OCI-LY7 (cell line): ENCODE measurements at regions not wholly inside any gene's neighbourhood (a gene's known extent, or its start where the extent isn't known, plus 50 kb on each side); places are given as distances from the start of the nearest gene placed in this dataset.

ENCODE experiments used
- BruUV-seq: library from RNA; stranded (reverse); fragments of 400-500 nt; replicated peaks from 2 replicates; lab custom pipeline; 2021; lab: Mats Ljungman, UMichigan
- CTCF ChIA-PET: fragments of 300-600 bp; sonication (Branson Sonifier 250); formaldehyde crosslinking; loops from one replicate; lab custom pipeline; 2022; ENCODE audit warnings: antibody characterized with exemption; ENCODE audit not compliant: unreplicated experiment; lab: Charles Lee
- POLR2A ChIA-PET: fragments of 300-600 bp; sonication (Branson Sonifier 250); formaldehyde crosslinking; loops from one replicate; lab custom pipeline; 2022; ENCODE audit warnings: antibody characterized with exemption; lab: Charles Lee
- DNase-seq: peaks from one replicate; pipeline ENCODE4 v3.0.0-alpha.2; 2015; ENCODE audit warnings: low spot score
- H2AFZ ChIP-seq: fragments of 200-600 bp; sonication (generic), shearing (Covaris generic); 2 replicates; pipeline ENCODE4 v1.6.1; 2014; ENCODE audit warnings: mild to moderate bottlenecking, antibody characterized with exemption, low read length, moderate library complexity
- H3K27ac ChIP-seq: fragments of 200-600 bp; sonication (generic); 2 replicates; pipeline ENCODE4 v1.5.1; 2014; ENCODE audit warnings: mixed run types, low read depth, mild to moderate bottlenecking, moderate library complexity, low read length, inconsistent platforms; ENCODE audit not compliant: poor library complexity, severe bottlenecking
- H3K36me3 ChIP-seq: fragments of 200-600 bp; sonication (generic); 2 replicates; pipeline ENCODE4 v1.6.1; 2014; ENCODE audit warnings: mild to moderate bottlenecking, antibody characterized with exemption, low read length, moderate library complexity, mixed read lengths; ENCODE audit not compliant: insufficient read depth
- H3K4me1 ChIP-seq: fragments of 200-600 bp; sonication (generic); 2 replicates; pipeline ENCODE4 v1.5.1; 2014; ENCODE audit warnings: mild to moderate bottlenecking, low read length; ENCODE audit not compliant: insufficient read depth, poor library complexity, severe bottlenecking
- H3K4me2 ChIP-seq: fragments of 200-600 bp; sonication (generic); 2 replicates; pipeline ENCODE4 v1.6.1; 2014; ENCODE audit warnings: mild to moderate bottlenecking, low read length
- H3K4me3 ChIP-seq: fragments of 200-600 bp; sonication (generic); 2 replicates; pipeline ENCODE4 v1.5.1; 2014; ENCODE audit warnings: mild to moderate bottlenecking, low read depth, low read length; ENCODE audit not compliant: poor library complexity, severe bottlenecking
- H3K79me2 ChIP-seq: fragments of 200-600 bp; sonication (generic); 2 replicates; pipeline ENCODE4 v1.6.1; 2016; ENCODE audit warnings: low read depth, mild to moderate bottlenecking, low read length, moderate library complexity, mixed read lengths; ENCODE audit not compliant: insufficient read depth
- H3K9me2 ChIP-seq: fragments of 200-600 bp; sonication (generic); 2 replicates; pipeline ENCODE4 v1.6.1; 2016; ENCODE audit warnings: mild to moderate bottlenecking, low read length, mixed read lengths; ENCODE audit not compliant: insufficient read depth
- H3K9me3 ChIP-seq: fragments of 200-600 bp; sonication (generic); 2 replicates; pipeline ENCODE4 v1.6.1; 2014; ENCODE audit warnings: mild to moderate bottlenecking, mixed run types, low read length, mixed read lengths
- H4K20me1 ChIP-seq: fragments of 200-600 bp; sonication (generic); 2 replicates; pipeline ENCODE4 v1.6.1; 2014; ENCODE audit warnings: mild to moderate bottlenecking, antibody characterized with exemption, low read length, moderate library complexity, mixed read lengths; ENCODE audit not compliant: insufficient read depth
- CTCF ChIP-seq: fragments of 200-600 bp; sonication (generic); conservative IDR thresholded peaks from 2 replicates; pipeline ENCODE4 v1.5.1; 2014; ENCODE audit warnings: mild to moderate bottlenecking, antibody characterized with exemption, low read length, moderate library complexity, mixed read lengths
- EZH2phosphoT487 ChIP-seq: fragments of 200-600 bp; sonication (generic); IDR thresholded peaks from 2 replicates; pipeline ENCODE4 v1.6.1; 2018; ENCODE audit warnings: low read depth, borderline replicate concordance, mild to moderate bottlenecking, mixed run types, antibody characterized with exemption, low read length, moderate library complexity, mixed read lengths
- intact Hi-C: fragments of 100-400 bp; cut with micrococcal nuclease; formaldehyde crosslinking; loops from one replicate; pipeline ENCODE4 v1.10.0; 2022; ENCODE audit not compliant: unreplicated experiment

- CTCF ChIA-PET, result no interaction called here
- no peaks in the 10 kb centered on the region for H3K36me3 ChIP-seq
- BruUV-seq, result no TSS peak
- no peaks in the 10 kb centered on the region for H3K4me1 ChIP-seq
- no peaks in the 10 kb centered on the region for H3K9me3 ChIP-seq
- H4K20me1 ChIP-seq, result no peaks in the 10 kb centered on the region
- H3K4me3 ChIP-seq, result no peak overlapping the region
- H3K4me2 ChIP-seq, result no peak overlapping the region
- H3K9me2 ChIP-seq, result no peaks in the 10 kb centered on the region
- intact Hi-C loops, result no loop called here
- H3K27ac ChIP-seq, result no peak overlapping the region
- DNase-seq, result peak; percentile 1
- POLR2A ChIA-PET, result interaction anchor here (1.1 kb wide), 1 partner anchor 12 kb away, joined by 3 read pairs; no protein-coding TSS in a partner anchor
- no peaks in the 10 kb centered on the region for H3K79me2 ChIP-seq
- TF ChIP-seq CTCF (peak; percentile 60), EZH2phosphoT487 (no peak)
- H2AFZ ChIP-seq, result no peak overlapping the region
Measured at GRCh38 chr13:107203146-107203847, 635.4 kb upstream of the ARGLU1 start.

- CTCF ChIA-PET, result no interaction called here
- POLR2A ChIA-PET, result interaction anchor here (0.7 kb wide), 1 partner anchor 335 kb away, joined by 3 read pairs; no protein-coding TSS in a partner anchor
Measured at GRCh38 chr13:107202371-107203023, 634.6 kb upstream of the ARGLU1 start.

More at GRCh38 chr13:107202371-107203023, 634.6 kb upstream of the ARGLU1 start:
- Histone ChIP-seq H3K27ac (no peak overlapping the region), H3K36me3 (no peaks in the 10 kb centered on the region), H2AFZ (no peak overlapping the region), H3K4me3 (no peak overlapping the region), H3K9me3 (no peaks in the 10 kb centered on the region), H3K4me2 (no peak overlapping the region), H3K79me2 (no peaks in the 10 kb centered on the region), H3K4me1 (no peaks in the 10 kb centered on the region), H4K20me1 (no peaks in the 10 kb centered on the region), H3K9me2 (no peaks in the 10 kb centered on the region)
- intact Hi-C loops, result no loop called here
- BruUV-seq, result no TSS peak
- no peak for DNase-seq
- TF ChIP-seq CTCF (no peak), EZH2phosphoT487 (no peak)
